Middle frontal gyrus (tissue), 1 donor: ENCODE measurements at regions not wholly inside any gene's neighbourhood (a gene's known extent, or its start where the extent isn't known, plus 50 kb on each side); places are given as distances from the start of the nearest gene placed in this dataset.

Experiments
- DNase-seq: peaks from one replicate; pipeline ENCODE4 v3.0.0-alpha.2; 2015; ENCODE audit warnings: low spot score; ENCODE audit errors: extremely low spot score

DNA sequence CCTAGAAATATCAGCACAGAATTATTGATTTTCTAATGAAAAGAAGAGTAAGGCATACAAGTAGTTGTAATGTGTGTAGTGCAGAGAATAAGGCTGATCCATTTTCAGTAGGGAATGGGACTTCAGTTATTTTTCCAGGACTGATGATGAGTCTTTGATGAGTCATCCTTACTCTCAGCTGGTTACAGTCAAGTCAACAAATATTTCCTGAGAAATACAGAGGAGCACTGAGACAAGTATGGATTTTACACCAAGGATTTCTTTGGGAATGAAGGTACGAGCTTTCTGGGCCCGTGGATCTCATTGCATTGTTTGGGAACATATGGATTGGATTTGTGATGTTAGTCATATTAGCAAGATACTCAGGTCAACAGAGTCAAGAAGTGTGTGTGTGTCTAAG, 502.7 kb downstream of the FGF9 start:
- no peak for DNase-seq

DNA sequence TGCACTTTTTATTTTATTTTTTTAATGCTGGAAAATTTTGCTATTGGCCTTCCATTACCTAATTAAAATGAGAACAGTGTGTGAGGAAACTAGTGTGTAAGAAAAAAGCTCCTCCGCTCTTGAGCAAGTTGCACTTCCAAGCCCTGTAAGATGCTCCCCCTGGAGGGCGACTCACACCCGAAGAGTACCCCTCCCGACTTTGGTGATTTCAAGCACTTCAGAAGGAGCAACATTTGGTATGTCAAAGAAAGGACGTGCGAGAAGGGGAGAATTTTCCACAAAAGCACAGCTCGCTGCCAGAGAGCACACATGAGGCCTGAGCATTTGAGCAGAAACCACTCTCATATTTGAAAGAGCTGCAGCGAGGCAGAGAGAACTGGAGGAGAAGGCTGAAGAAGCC, 504.4 kb downstream of the FGF9 start:
- DNase-seq = no peak

DNA sequence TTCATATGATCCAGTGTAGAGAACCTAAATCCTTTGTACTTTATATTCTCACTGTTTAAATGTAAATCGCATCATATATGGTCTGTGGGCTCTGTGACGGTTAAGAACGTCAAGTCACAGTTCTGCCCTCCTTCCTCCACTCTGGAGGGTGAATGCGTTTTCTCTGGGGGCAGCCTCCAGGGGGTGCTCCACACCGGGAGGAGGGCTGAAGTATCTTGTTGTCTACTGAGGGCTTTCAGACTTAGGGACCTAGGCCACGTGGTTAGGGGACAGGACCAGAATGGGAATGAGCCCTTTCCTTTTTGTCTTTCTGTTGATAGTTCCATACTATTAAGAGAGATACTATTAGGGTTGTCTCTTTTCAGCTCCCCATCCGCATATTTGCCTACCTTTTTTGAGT, 504.9 kb downstream of the FGF9 start:
- no peak for DNase-seq

DNA sequence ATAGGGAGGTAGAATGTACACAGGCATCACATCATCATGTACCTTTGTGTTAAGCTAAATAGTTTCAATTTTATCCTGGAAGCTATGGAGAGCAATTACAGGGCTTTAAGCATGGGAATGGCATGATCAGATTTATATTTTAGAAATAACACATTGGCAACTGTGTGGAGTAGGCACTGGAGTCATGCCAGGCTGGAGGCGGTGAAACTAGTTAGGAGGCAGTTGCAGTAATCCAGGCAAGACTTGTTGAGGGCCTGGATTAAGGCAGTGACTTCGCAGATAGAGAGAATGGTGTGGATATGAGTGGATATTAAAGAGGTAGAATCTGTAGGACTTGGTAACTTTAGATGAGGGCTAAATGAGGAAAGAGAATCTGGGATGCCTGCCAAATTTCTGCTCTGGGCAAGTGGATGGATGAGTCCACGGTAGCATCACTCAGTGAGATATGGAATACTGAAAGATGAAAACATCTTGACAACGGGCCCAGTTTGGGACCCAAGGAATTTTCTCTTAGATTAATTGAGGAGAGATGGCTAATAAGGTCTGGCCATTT, 506.2 kb downstream of the FGF9 start:
- no peak for DNase-seq

DNA sequence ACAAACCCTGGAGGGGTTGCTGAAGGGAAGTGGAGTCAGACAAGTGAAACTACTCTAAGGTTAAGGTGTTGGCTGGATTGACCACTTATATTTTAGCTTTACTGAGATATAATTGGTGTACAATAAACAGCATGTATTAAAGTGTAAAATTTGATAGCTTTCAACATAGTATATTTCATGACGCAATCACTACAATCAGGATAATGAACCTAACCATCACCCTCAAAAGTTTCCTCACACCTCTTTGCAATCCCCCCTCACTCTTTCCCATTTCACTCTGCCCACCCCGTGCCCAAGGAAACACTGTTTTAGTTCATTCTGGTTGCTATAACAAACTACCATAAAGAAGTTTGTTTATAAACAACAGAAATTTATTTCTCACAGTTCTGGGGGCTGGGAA, 508.0 kb downstream of the FGF9 start:
- no peak for DNase-seq

DNA sequence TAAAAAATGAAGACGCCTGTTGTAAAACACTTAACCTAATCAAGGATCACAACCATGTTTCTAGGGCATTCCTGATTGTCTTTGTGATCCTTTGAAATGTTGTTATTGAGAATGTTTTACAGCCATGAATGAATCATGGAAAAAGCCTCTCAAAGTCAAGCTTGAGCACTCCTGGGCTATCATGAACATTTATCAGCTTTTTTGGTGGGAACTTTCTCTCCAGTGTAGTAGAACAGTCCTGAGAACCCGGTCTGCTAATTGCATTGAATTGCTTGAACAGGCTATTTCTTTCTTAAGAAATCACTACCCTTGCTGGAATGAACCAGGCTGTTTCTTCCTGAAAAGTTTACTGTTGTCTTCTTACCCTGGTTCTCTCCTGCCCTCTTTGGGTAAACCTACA, 516.5 kb downstream of the FGF9 start:
- no peak for DNase-seq

DNA sequence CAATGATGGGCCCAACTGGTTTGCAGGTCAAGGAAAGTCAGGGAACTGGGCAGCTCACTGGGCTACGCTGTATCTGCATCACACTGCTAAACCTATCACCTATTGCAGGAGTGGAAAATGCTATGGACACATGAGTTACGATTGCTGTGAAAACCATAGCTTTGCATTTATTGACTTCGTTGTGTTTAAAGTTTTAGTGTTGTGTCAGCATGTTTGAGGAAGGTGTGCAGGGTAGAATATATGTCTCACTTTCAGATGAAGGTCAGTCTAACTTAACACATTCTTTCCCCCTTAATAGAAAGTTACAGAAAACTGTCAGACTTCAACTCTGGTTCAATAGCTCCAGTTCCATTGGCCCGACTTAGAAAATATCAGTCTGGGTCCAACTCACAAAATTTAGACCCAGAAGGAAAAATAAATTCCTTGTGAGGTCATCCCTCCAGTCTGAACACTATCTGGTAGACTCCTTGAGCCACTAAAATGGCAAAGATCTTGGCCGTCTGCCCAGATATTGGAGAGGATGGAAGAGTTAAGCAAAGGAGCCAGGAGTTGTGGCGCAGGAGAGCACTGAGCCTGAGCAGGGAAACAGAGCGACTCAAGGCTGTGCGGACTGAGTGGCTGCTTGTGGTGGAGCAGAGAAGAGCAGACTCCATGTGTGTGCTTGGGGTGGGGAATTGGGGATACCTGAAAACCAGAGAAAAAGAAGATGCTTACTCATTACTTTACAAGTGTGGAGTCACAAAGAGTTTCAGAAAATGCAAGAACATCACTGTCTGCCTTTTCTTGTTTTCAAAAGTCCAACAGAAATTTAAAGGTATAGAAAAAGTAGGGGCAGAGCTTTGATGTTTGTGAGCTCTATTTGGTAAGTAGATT, 518.5 kb downstream of the FGF9 start:
- no peak for DNase-seq

DNA sequence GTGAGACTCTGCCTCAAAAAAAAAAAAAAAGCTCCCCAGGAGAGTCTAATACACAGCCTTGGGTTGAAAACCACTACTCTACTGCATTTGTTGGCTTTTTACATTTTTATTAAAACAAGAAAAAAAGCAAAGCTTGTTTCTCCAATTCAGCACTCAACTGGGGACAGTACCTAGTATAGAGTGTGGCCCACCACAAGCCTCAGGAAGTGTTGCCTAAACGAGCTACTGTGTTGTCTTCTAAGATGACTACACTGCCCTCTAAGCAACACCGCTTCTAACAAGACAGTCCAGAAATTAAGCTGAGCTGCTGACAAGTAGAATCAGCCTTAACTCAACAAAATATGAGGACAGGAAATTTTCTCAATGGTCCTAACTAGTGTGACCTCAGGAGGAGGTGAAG, 522.2 kb downstream of the FGF9 start:
- DNase-seq = no peak

DNA sequence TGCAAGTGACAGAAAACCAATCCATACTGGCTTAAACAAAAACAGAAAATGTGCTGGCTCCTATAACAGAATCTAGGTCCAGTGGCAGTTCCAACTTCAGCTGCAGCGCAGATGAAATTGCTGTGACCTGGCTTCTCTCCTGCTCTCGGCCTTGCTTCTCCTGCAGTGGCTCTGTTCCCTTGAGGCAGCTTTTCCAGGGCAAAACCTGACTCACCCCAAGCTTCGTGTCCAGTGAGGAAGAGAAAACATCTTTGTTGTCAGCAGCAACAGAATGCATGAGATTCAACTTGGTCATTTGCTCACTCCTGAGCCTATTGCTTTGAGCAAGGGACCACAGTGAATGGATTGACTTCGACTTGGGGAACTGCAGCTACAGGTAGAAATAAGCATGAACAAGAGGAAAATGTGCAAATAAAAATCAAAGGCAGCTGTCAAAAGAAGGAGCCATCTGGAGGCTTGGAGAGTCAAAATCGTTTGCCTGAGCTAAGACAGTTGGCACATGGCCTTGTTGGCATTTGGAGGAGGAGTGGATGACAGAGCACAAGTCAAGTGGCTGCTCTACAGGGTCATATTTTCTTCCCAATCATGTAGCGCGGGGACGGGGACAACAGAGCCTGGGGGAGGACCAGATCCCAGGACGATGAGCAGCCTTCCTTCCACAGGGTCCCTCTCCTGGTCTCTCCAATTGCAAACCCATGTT, 523.4 kb downstream of the FGF9 start:
- DNase-seq = no peak

DNA sequence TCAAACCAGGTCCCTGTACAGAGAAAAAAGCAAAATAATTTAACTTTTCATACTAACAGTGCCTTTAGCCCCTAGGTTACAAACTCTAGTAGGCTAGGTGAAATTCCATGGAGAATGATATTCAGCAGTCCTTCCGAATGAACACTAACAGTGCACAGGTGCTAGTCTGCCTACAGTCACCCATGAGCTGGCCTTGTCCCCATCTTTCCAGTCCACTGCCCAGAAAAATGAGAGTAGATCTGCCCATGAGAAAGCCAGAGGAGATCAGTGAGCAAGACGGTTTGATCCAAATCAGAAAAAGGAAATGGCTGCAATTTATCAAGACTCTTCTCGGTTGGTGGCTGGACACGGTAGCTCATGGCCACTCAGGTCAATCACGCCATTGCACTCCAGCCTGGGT, 524.9 kb downstream of the FGF9 start:
- no peak for DNase-seq

DNA sequence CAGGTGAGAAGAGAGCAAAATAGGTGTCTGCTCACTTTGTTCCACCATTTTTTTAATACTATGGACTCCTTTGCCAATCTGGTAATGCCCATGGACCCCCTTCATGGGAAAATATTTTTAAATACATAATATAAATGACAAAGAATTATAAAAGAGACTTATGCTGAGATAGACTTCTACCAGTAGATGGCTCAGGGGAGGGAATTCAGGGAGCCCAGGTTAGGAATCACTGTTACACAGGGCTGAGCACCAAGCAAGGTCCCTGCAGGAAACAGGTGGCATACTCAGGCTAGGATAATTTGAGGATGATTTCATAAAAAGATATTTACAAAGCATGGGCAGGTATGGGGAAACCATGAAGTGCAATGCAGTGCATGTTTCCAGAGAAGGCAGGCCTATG, 525.9 kb downstream of the FGF9 start:
- no peak for DNase-seq

DNA sequence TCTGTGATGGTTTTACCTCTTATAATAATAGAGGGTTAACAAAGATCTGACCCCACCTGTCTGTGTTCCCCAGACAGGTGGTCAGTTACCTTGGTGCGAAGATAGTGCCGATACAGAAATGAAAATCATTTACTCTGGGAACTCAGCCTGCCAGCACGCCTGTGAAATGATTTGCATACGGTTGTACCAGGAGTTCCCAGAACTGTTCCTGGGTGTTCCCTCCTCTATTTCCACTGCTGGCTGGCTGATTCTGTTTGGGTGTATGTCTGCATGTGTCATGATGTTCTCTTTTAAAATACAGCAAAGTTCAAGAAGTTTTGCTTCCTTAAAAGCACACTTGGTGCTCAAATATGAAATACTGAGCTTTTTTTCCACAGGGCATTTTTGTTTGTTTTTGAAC, 527.1 kb downstream of the FGF9 start:
- DNase-seq = no peak

DNA sequence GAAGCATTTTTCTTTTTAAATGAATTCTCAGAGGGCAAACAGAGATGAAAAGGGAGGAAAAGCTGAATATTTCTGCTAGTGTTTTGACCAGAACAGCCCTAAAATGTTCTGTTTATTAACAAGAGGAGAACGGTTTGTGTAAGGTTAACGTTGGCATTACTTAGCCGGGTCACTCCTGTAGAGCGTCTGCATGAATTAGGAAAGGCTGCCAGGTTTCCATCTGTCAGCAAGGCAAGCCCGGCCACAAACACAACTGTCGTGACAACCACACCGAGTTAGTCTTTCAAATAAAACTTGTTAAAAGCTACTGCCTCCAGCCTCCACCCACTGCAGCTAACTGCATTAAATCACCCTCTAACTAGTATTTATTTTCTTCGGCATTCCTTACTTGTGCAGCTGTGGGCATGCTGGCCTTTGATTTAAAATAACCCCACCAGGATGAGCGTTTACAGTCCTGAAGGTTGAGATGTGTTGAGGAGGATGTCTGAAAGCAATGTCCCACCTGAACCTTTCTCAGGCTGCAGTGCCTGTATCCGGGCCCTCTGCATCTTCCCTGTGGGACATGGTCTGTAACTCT, 527.9 kb downstream of the FGF9 start:
- no peak for DNase-seq

DNA sequence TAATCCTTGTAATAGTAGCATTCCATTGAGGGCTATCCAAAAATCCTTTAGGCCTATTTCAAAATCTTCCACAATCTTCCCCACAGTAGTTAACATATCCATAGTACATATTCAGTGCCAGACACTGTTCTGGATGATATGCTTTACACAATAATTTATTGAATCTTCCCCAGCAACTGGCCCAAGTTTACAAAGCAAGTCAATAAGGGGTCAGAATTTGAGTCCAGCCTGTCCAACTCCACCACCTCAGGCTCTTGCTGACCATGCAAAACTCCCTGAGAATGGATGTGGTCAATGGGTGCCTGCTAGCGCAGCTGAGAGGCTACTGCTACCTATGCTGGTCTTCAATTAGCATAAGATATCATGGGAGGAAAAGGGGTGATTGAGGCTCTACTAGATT, 529.6 kb downstream of the FGF9 start:
- DNase-seq = no peak

DNA sequence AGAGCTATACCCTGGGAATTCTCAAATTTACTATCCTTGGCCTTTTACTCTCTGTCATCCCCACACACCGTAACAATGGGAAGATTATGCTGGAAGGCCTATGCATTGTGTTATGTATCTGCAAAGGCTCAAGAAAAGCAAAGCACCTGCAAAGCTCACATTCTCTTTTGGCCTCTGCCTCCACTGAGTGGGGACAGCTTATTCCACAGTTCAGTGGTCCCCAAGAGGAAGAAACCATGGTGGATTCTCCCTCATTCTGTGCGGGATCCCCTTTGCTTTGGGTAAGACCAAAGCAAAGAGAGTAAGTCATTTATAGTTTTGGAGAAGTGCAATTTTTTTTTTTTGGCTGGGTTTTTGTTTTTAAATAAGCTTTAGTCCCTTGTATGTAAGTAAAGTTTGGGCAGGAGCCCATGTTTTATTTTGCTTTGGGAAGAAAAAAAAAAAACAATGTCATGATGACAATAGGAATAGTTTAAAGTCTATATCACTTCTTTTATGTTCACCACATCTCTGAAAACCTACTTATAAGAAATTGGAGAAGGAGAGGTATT, 530.6 kb downstream of the FGF9 start:
- DNase-seq = no peak

DNA sequence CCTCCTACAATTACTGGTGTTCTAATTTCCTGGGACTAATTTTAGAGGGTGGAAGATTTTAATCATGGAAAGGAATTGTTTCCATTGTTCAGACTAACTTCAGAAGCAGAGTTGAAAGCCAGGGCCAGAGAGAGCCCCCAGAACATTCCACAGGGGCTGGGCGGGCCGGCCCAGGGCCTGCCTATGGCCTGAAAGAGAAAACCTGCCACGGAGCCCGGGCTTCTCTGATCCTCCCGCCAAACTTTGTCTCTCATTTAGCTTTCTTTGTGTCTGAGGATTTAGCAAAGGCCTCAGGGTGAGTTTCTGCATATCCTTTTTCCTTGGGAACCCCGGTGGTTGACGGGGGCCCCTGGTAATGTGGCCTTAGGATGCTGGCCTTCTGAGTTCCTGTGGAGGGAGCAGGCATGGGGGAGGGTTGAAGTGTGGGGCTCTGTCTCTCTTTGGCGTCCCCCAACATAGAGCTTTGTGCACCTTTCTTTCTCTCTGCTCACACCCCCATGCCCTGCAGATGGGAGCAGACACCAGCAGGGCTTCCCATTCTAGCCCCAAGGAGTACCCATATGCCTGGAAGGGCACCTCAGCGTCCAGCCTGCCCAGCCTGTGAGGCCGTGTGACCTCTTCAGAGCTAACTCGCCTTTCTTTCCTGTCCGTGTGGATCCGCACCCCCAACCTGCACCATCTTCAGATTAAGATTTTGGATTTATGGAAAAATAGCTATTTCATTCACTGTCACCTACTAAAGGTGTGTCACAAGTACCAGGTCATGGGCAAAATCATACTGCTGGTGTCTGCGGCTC, 539.5 kb downstream of the FGF9 start:
- no peak for DNase-seq

DNA sequence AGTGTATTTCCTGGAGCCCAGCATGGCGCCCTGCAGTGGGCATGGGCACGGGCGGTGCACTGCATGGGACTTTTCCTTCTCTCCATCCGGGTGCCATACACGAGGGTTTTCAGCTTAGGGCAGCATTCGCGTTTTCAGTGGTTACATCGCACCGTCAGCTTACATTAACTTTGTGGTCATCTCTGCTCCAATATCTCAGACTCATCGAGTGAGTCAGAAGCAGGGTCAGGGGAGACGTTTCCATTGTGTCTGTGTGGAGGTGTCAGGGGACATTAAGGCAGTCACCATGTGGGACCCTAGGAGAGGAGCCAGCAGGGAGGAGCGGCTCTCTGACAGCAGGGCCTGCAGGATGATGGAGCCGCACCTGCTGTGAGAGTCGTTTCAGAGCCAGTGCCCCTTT, 541.0 kb downstream of the FGF9 start:
- no peak for DNase-seq

DNA sequence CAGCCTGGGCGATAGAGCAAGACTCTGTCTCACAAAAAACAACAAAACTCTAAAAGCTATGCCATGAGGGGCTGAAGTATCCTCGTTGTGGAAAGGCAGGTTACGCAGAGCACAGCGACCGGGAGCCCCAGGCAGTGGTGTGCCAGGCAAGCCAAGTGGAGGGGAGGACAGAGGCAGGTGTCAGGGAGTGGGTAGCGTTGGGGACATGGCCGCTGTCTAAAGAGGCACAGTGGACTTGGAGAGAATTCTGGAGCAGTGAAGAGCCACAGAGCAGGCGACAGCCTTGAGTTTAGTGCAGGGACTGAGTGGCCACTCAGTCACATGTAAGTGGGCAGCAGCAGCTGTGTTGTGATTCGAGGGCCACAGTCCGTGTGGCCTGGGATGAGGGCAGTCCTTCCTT, 541.7 kb downstream of the FGF9 start:
- no peak for DNase-seq

DNA sequence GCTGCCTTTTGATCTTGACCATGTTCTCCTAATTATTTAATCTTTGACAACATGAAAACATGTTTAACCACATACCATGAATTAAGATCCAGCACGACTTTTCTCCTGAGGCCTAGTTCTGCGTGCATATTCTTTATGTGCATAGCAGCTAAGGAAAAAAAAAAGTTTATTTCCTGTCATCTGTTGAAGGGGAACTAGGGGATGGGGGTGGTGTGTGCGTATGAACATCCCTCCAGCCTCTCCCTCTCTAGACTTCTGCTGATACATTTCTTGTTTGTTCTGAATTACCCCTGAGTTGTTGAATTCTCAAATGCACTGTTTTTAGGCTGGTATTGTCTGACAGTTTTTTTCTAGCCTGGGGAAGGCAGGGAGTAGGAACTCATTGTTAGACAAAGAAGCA, 543.3 kb downstream of the FGF9 start:
- no peak for DNase-seq

DNA sequence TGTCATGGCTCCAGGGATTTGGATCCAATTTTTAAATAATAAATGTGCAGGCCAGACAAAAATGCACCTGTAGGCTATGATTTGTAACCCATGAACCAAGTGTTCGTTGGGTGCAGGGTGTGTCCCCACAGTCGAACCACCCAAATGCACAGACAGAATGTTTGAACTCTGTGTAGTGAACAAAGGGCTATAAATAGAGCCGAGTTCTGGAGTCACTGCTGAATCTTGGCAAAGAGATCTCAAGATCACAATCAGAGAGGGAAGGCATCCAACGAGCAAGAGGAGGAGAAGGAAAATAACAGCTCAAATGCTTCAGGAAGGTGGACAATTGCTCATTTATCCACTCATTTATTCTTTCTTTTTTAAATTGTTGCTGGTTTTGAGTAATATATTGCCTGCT, 547.9 kb downstream of the FGF9 start:
- DNase-seq = no peak

DNA sequence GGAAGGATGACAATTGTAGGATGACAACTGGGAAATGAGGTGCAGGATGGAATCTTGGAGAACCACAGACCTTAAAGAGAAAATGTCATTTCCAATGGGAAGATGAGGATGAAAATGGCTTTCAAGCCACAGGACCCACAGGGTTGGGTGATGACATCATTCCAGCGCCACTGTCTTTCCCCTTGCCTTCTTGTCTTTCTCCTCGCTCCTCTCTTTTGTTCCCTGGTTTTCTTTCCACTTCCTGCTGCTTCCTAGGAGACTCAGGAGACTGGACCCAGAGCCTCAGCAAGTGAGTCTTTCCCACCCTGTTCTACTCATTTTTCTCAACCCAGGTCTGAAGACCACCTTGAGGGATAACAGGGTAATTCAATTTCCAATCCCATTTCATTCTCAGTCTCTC, 548.8 kb downstream of the FGF9 start:
- no peak for DNase-seq
